Tibial artery (tissue), 4 donors: ENCODE measurements at regions not wholly inside any gene's neighbourhood (a gene's known extent, or its start where the extent isn't known, plus 50 kb on each side); places are given as distances from the start of the nearest gene placed in this dataset.
"Not testable (repeated sequence)": the region's sequence is repeated elsewhere in the genome, so short reads cannot be mapped to it uniquely, and the experiment has no call there.

Experiments
- DNase-seq, 2 donors: peaks; one replicate each; pipeline ENCODE4 v3.0.0-alpha.2; 2019
- H3K27ac ChIP-seq, 2 donors: fragments of 200-600 bp; sonication (generic) in 1 of 2; 1 replicate in 1 of 2; 2 replicates in 1 of 2; pipeline ENCODE4 v1.5.1; 2018 to 2019; ENCODE audit warnings: mild to moderate bottlenecking in 1 of 2
- H3K27me3 ChIP-seq, 2 donors: fragments of 200-600 bp; sonication (generic) in 1 of 2; one replicate each; pipeline versions ENCODE4 v1.5.1 to v1.6.0; 2016 to 2019
- H3K36me3 ChIP-seq, 3 donors: fragments of 200-600 bp; sonication (generic) in 2 of 3; one replicate each; pipeline ENCODE4 v1.5.1; 2016 to 2019; ENCODE audit warnings: mild to moderate bottlenecking in 2 of 3
- H3K4me1 ChIP-seq, 4 donors: fragments of 200-600 bp; sonication (generic) in 2 of 4; 1 replicate in 3 of 4; 2 replicates in 1 of 4; pipeline ENCODE4 v1.5.1; 2016 to 2019
- H3K4me3 ChIP-seq, 2 donors: fragments of 200-600 bp; sonication (generic) in 1 of 2; 1 replicate in 1 of 2; 2 replicates in 1 of 2; pipeline ENCODE4 v1.5.1; 2018 to 2019; ENCODE audit warnings: mild to moderate bottlenecking in 2 of 2
- H3K9me3 ChIP-seq, 3 donors: fragments of 200-600 bp; sonication (generic) in 1 of 3; one replicate each; pipeline ENCODE4 v1.5.1; 2016 to 2019
- intact Hi-C: fragments of 100-400 bp; cut with DNase I; formaldehyde crosslinking; loops from one replicate; pipeline ENCODE4 v1.15.0; 2023; ENCODE audit warnings: low total_unique reads
- TF ChIP-seq, protein P1 (sequence below), 2 experiments: fragments of 200-600 bp in 1 of 2; fragments of 450-650 bp in 1 of 2; IDR thresholded peaks; one replicate each; pipeline ENCODE4 v1.5.1; 2017 to 2019; ENCODE audit warnings: antibody characterized with exemption in 2 of 2, mild to moderate bottlenecking in 1 of 2, moderate library complexity in 1 of 2

DNA sequence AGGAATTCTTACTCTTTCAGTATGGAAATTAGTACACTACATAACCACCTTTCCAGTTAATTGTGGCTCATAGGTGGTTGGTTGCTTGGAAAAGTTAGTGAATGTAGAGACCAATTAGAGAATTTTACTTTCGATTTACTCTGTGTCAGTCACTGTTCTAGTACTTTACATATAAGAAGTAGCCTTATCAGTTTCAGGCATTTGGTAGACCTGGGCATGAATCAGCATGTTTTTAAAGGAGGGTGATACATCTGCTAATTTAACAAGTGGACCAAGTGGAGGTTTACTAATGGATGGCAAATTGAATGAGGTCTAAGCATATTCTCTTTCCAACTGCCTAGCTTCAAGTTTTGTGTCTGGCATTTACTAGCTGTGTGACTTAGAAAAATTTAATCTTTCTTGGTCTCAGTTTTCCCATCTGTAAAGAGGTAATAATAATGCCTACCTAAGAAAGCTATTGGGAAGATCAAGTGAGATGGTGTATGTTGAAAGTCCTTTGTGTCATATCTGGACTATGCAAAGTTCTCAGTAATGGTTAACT is 1158.6 kb downstream of the PLA2G4A start:
- Histone ChIP-seq H3K27ac (no peak overlapping the region), H3K36me3 (no peaks in the 10 kb centered on the region), H3K4me3 (no peak overlapping the region), H3K4me1 (no peaks in the 10 kb centered on the region), H3K9me3 (no peaks in the 10 kb centered on the region), H3K27me3 (no peaks in the 10 kb centered on the region)
- TF ChIP-seq, protein P1, sequence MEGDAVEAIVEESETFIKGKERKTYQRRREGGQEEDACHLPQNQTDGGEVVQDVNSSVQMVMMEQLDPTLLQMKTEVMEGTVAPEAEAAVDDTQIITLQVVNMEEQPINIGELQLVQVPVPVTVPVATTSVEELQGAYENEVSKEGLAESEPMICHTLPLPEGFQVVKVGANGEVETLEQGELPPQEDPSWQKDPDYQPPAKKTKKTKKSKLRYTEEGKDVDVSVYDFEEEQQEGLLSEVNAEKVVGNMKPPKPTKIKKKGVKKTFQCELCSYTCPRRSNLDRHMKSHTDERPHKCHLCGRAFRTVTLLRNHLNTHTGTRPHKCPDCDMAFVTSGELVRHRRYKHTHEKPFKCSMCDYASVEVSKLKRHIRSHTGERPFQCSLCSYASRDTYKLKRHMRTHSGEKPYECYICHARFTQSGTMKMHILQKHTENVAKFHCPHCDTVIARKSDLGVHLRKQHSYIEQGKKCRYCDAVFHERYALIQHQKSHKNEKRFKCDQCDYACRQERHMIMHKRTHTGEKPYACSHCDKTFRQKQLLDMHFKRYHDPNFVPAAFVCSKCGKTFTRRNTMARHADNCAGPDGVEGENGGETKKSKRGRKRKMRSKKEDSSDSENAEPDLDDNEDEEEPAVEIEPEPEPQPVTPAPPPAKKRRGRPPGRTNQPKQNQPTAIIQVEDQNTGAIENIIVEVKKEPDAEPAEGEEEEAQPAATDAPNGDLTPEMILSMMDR (IDR thresholded peaks at IDR 0.05), result no peak
- DNase-seq, result no peak
- intact Hi-C loops, result no loop called here

- no peaks in the 10 kb centered on the region for H3K36me3 ChIP-seq
- H3K9me3 ChIP-seq, result no peaks in the 10 kb centered on the region
- no peaks in the 10 kb centered on the region for H3K27me3 ChIP-seq
- H3K27ac ChIP-seq, result no peak overlapping the region
- H3K4me3 ChIP-seq, result no peak overlapping the region
- TF ChIP-seq, protein P1 (IDR thresholded peaks at IDR 0.05), result no peak
- H3K4me1 ChIP-seq, result no peaks in the 10 kb centered on the region
- intact Hi-C loops, result no loop called here
- no peak for DNase-seq
Observed at GRCh38 chr1:187991944-187992343, 1163.2 kb downstream of the PLA2G4A start.

GRCh38 chr1:187996780-187997179 is 1168.0 kb downstream of the PLA2G4A start:
- intact Hi-C loops, result no loop called here
- Histone ChIP-seq H3K27ac (no peak overlapping the region), H3K4me1 (no peaks in the 10 kb centered on the region), H3K4me3 (no peak overlapping the region), H3K36me3 (no peaks in the 10 kb centered on the region), H3K9me3 (no peaks in the 10 kb centered on the region), H3K27me3 (no peaks in the 10 kb centered on the region)
- DNase-seq, result no peak
- TF ChIP-seq, protein P1 (IDR thresholded peaks at IDR 0.05), result no peak

- Histone ChIP-seq H3K27ac (no peak overlapping the region), H3K4me1 (no peaks in the 10 kb centered on the region), H3K4me3 (no peak overlapping the region), H3K9me3 (no peaks in the 10 kb centered on the region), H3K27me3 (no peaks in the 10 kb centered on the region), H3K36me3 (no peaks in the 10 kb centered on the region)
- intact Hi-C loops, result no loop called here
- TF ChIP-seq, protein P1 (IDR thresholded peaks at IDR 0.05), result no peak
- DNase-seq, result no peak
Observed at GRCh38 chr1:187999973-188000372, 1171.2 kb downstream of the PLA2G4A start.

- intact Hi-C loops, H3K27ac ChIP-seq, H3K4me3 ChIP-seq, H3K36me3 ChIP-seq, DNase-seq, H3K4me1 ChIP-seq, H3K27me3 ChIP-seq, H3K9me3 ChIP-seq: not testable (repeated sequence)
Observed at GRCh38 chr1:188003687-188004086, 1174.9 kb downstream of the PLA2G4A start.

GRCh38 chr1:188004849-188005248 is 1176.1 kb downstream of the PLA2G4A start:
- Histone ChIP-seq H3K4me3 (no peak overlapping the region), H3K9me3 (no peaks in the 10 kb centered on the region), H3K27me3 (no peaks in the 10 kb centered on the region), H3K36me3 (no peaks in the 10 kb centered on the region), H3K4me1 (no peaks in the 10 kb centered on the region), H3K27ac (no peak overlapping the region)
- TF ChIP-seq, protein P1 (IDR thresholded peaks at IDR 0.05), result no peak
- intact Hi-C loops, result no loop called here
- DNase-seq, result no peak
